ENCODE measurements at regions not wholly inside any gene's neighbourhood (a gene's known extent, or its start where the extent isn't known, plus 50 kb on each side); places are given as distances from the start of the nearest gene placed in this dataset.

DNA sequence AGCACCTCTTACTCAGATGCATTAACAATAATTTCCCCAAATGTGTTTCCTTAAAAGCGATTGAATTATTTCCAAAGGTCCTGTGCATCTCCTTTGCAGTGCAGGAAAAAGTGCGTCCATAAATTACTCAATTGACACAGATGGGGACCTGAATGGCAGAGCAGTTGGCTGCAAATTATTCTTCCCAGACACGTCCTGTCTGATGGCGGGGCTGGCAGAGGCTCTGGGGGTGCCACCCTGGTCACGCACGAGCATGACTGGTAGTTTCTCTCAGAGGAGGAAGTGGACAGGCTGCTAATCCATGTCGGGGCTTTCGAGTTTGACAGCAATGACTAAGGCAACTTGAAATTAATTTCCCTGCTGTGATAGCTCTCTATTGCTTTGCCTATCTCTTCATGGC is 264.8 kb upstream of the BRINP1 start:
- Histone ChIP-seq H3K4me2 (no peak overlapping the region), H3K4me1 (no peaks in the 10 kb centered on the region), H3K9me3 (no peaks in the 10 kb centered on the region), H3K4me3 (no peak overlapping the region), H3K27ac (no peak overlapping the region)
- DNase-seq (ENCODE audit: low read depth in 1 of 2, low spot score in 1 of 2) (no peak), ATAC-seq (no peak), FAIRE-seq (no peak)
- ChIA-PET CTCF (no interaction called here), POLR2A (no interaction called here)
- WGBS (ENCODE audit: missing lambda C conversion rate), result 4% methylated on average over 8 of the region's 8 CpGs
- TF ChIP-seq NPAS2 (CRISPR knock-in tag; IDR thresholded peaks at IDR 0.05; ENCODE audit: borderline replicate concordance), result no peak
- TF ChIP-seq, protein P1, sequence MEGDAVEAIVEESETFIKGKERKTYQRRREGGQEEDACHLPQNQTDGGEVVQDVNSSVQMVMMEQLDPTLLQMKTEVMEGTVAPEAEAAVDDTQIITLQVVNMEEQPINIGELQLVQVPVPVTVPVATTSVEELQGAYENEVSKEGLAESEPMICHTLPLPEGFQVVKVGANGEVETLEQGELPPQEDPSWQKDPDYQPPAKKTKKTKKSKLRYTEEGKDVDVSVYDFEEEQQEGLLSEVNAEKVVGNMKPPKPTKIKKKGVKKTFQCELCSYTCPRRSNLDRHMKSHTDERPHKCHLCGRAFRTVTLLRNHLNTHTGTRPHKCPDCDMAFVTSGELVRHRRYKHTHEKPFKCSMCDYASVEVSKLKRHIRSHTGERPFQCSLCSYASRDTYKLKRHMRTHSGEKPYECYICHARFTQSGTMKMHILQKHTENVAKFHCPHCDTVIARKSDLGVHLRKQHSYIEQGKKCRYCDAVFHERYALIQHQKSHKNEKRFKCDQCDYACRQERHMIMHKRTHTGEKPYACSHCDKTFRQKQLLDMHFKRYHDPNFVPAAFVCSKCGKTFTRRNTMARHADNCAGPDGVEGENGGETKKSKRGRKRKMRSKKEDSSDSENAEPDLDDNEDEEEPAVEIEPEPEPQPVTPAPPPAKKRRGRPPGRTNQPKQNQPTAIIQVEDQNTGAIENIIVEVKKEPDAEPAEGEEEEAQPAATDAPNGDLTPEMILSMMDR (IDR thresholded peaks at IDR 0.05), result no peak
- TF ChIP-seq, protein P2, sequence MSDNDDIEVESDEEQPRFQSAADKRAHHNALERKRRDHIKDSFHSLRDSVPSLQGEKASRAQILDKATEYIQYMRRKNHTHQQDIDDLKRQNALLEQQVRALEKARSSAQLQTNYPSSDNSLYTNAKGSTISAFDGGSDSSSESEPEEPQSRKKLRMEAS (IDR thresholded peaks at IDR 0.05), result no peak
- TF ChIP-seq MAFK (IDR thresholded peaks at IDR 0.05; ENCODE audit: partially characterized antibody), result no peak
- TF ChIP-seq TFCP2L1 (CRISPR knock-in tag; IDR thresholded peaks at IDR 0.05), result no peak
- no peak for TF ChIP-seq ZNF302 (CRISPR knock-in tag; IDR thresholded peaks at IDR 0.05)
- TF ChIP-seq MYC (IDR thresholded peaks at IDR 0.05; ENCODE audit: borderline replicate concordance, low read length), result no peak
- TF ChIP-seq NR3C1 (IDR thresholded peaks at IDR 0.05), result no peak
- TF ChIP-seq NFE2L2 (conservative IDR thresholded peaks at IDR 0.05; ENCODE audit: low read length), result no peak
- TF ChIP-seq, protein P3, sequence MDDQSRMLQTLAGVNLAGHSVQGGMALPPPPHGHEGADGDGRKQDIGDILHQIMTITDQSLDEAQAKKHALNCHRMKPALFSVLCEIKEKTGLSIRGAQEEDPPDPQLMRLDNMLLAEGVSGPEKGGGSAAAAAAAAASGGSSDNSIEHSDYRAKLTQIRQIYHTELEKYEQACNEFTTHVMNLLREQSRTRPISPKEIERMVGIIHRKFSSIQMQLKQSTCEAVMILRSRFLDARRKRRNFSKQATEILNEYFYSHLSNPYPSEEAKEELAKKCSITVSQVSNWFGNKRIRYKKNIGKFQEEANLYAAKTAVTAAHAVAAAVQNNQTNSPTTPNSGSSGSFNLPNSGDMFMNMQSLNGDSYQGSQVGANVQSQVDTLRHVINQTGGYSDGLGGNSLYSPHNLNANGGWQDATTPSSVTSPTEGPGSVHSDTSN (IDR thresholded peaks at IDR 0.05), result no peak
- no peak for TF ChIP-seq TP53 (CRISPR knock-in tag; IDR thresholded peaks at IDR 0.05)
- no peak for TF ChIP-seq ESRRA (IDR thresholded peaks at IDR 0.05; ENCODE audit: borderline replicate concordance, low read length)
- no peak for TF ChIP-seq SMC3 (IDR thresholded peaks at IDR 0.05)
- no peak for TF ChIP-seq RAD21 (conservative IDR thresholded peaks at IDR 0.05 in 1 of 2, IDR thresholded peaks at IDR 0.05 in 1 of 2)
- TF ChIP-seq SREBF2 (IDR thresholded peaks at IDR 0.05), result no peak
- TF ChIP-seq CBX8 (IDR thresholded peaks at IDR 0.05), result no peak
- TF ChIP-seq MAZ (IDR thresholded peaks at IDR 0.05; ENCODE audit: borderline replicate concordance, low read depth, low read length), result no peak
- no peak for TF ChIP-seq HOXB5 (CRISPR knock-in tag; IDR thresholded peaks at IDR 0.05)
- no peak for TF ChIP-seq FOXS1 (CRISPR knock-in tag; IDR thresholded peaks at IDR 0.05)
- TF ChIP-seq JUNB (IDR thresholded peaks at IDR 0.05), result no peak

DNA sequence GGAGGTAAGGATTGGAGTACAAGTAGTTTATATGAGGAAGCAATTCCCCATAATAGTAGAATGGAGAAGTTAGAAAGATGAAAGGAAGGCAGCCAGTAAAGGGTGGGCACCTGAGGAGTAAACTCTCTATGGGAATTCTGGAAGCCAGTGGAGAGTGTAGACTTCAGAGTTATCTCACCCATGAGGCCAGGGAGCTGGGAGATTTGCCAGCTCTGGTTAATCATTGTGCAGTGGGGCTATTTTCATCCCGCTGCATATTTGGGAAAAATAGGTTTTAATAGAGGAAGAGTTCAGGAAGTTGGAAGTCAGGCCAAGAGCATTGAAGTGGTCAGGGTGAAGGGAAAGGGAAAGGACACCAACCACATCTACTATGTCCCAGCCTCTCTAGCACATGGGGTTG is 242.3 kb upstream of the BRINP1 start:
- 0% methylated on average over 1 of the region's 1 CpG for WGBS (ENCODE audit: missing lambda C conversion rate)
- TF ChIP-seq, protein P4, sequence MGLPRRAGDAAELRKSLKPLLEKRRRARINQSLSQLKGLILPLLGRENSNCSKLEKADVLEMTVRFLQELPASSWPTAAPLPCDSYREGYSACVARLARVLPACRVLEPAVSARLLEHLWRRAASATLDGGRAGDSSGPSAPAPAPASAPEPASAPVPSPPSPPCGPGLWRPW (IDR thresholded peaks at IDR 0.05), result no peak
- no peak for TF ChIP-seq JUNB (IDR thresholded peaks at IDR 0.05)
- TF ChIP-seq, protein P5, sequence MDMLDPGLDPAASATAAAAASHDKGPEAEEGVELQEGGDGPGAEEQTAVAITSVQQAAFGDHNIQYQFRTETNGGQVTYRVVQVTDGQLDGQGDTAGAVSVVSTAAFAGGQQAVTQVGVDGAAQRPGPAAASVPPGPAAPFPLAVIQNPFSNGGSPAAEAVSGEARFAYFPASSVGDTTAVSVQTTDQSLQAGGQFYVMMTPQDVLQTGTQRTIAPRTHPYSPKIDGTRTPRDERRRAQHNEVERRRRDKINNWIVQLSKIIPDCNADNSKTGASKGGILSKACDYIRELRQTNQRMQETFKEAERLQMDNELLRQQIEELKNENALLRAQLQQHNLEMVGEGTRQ (IDR thresholded peaks at IDR 0.05), result no peak
- POLR2A ChIA-PET, result no interaction called here
- H3K27ac ChIP-seq, result no peak overlapping the region
- CTCF ChIA-PET, result interaction anchor here (1.5 kb wide), 1 partner anchor 16 kb away, joined by 3 read pairs; no protein-coding TSS in a partner anchor
- H3K4me3 ChIP-seq, result no peak overlapping the region
- H3K4me2 ChIP-seq, result no peak overlapping the region
- FAIRE-seq (no peak), ATAC-seq (no peak), DNase-seq (ENCODE audit: low read depth in 1 of 2, low spot score in 1 of 2) (no peak)
- no peaks in the 10 kb centered on the region for H3K4me1 ChIP-seq
- H3K9me3 ChIP-seq, result no peaks in the 10 kb centered on the region

Measured in A549 (cell line).